Tibial nerve (tissue), 4 donors: ENCODE measurements at regions not wholly inside any gene's neighbourhood (a gene's known extent, or its start where the extent isn't known, plus 50 kb on each side); places are given as distances from the start of the nearest gene placed in this dataset.

ENCODE experiments used
- DNase-seq, 2 donors: peaks; one replicate each; pipeline ENCODE4 v3.0.0-alpha.2; 2019; ENCODE audit warnings: low spot score in 2 of 2
- H3K27ac ChIP-seq, 4 donors: fragments of 200-600 bp; sonication (generic) in 3 of 4; one replicate each; pipeline ENCODE4 v1.5.1; 2017 to 2019; ENCODE audit warnings: mild to moderate bottlenecking in 1 of 4
- H3K27me3 ChIP-seq, 2 donors: fragments of 200-600 bp; sonication (generic) in 1 of 2; one replicate each; pipeline versions ENCODE4 v1.5.1 to v1.6.0; 2017 to 2019
- H3K36me3 ChIP-seq, 3 donors: fragments of 200-600 bp; sonication (generic); one replicate each; pipeline ENCODE4 v1.5.1; 2018 to 2019
- H3K4me1 ChIP-seq, 4 donors: fragments of 200-600 bp; sonication (generic) in 3 of 4; one replicate each; pipeline ENCODE4 v1.5.1; 2017 to 2019
- H3K4me3 ChIP-seq, 4 donors: fragments of 200-600 bp; sonication (generic) in 3 of 4; one replicate each; pipeline ENCODE4 v1.5.1; 2017 to 2019; ENCODE audit warnings: mild to moderate bottlenecking in 1 of 4, moderate library complexity in 1 of 4
- H3K9me3 ChIP-seq, 4 donors: fragments of 200-600 bp; sonication (generic) in 3 of 4; one replicate each; pipeline ENCODE4 v1.5.1; 2017 to 2019
- EP300 ChIP-seq, 2 donors: sonication (generic); formaldehyde crosslinking; IDR thresholded peaks; one replicate each; pipeline ENCODE4 v1.6.1; 2017; ENCODE audit warnings: antibody characterized with exemption in 2 of 2, mild to moderate bottlenecking in 1 of 2
- POLR2A ChIP-seq, 2 donors: fragments of 450-650 bp; IDR thresholded peaks; one replicate each; pipeline ENCODE4 v1.6.1; 2017; ENCODE audit warnings: antibody characterized with exemption in 2 of 2, mild to moderate bottlenecking in 2 of 2, moderate library complexity in 2 of 2
- WGBS, 2 donors: methylation state at CpG; one replicate each; pipeline ENCODE4 v1.1.5; 2018; 5-methylcytosine and 5-hydroxymethylcytosine counted together
- TF ChIP-seq, protein P1 (sequence below), 5 experiments: fragments of 200-600 bp in 3 of 5; fragments of 450-650 bp in 2 of 5; sonication (generic) in 3 of 5; IDR thresholded peaks; one replicate each; pipeline ENCODE4 v1.5.1; 2016 to 2019; ENCODE audit warnings: antibody characterized with exemption in 5 of 5, mild to moderate bottlenecking in 3 of 5, moderate library complexity in 2 of 5

DNA sequence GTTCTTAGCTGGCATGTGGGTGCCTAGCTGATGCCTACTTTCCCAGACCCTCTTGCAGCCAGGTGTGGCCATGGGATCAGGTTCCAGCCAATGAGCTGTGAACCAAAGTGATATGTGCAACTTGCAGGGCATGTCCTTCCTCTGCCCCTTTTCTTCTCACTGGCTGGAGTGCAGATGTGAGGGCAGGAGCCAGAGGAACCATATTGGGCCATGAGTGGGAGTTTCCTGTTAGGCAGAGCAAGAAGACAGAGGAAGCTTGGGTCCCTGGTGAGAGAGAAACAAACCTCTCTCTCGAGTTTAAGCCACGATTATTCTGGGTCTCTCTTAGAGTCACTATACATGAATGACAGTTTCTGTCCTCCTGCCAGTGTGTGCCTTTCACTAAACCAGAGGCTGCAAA, 120.4 kb upstream of the STX18 start:
- H3K36me3 ChIP-seq = peaks cover 0 to 16% (median 0%) of the 10 kb centered on the region in 3 donors
- no peaks in the 10 kb centered on the region for H3K27me3 ChIP-seq
- DNase-seq = no peak
- no peaks in the 10 kb centered on the region for H3K9me3 ChIP-seq
- TF ChIP-seq, protein P1, sequence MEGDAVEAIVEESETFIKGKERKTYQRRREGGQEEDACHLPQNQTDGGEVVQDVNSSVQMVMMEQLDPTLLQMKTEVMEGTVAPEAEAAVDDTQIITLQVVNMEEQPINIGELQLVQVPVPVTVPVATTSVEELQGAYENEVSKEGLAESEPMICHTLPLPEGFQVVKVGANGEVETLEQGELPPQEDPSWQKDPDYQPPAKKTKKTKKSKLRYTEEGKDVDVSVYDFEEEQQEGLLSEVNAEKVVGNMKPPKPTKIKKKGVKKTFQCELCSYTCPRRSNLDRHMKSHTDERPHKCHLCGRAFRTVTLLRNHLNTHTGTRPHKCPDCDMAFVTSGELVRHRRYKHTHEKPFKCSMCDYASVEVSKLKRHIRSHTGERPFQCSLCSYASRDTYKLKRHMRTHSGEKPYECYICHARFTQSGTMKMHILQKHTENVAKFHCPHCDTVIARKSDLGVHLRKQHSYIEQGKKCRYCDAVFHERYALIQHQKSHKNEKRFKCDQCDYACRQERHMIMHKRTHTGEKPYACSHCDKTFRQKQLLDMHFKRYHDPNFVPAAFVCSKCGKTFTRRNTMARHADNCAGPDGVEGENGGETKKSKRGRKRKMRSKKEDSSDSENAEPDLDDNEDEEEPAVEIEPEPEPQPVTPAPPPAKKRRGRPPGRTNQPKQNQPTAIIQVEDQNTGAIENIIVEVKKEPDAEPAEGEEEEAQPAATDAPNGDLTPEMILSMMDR (IDR thresholded peaks at IDR 0.05) = no peak
- TF ChIP-seq POLR2A (IDR thresholded peaks at IDR 0.05) (no peak), EP300 (IDR thresholded peaks at IDR 0.05) (no peak)
- H3K4me3 ChIP-seq = no peak overlapping the region
- H3K4me1 ChIP-seq = peaks cover 0 to 7% (median 0%) of the 10 kb centered on the region in 4 donors
- WGBS, 2 donors = 69 to 73% methylated on average over 2 of the region's 2 CpGs
- no peak overlapping the region for H3K27ac ChIP-seq

DNA sequence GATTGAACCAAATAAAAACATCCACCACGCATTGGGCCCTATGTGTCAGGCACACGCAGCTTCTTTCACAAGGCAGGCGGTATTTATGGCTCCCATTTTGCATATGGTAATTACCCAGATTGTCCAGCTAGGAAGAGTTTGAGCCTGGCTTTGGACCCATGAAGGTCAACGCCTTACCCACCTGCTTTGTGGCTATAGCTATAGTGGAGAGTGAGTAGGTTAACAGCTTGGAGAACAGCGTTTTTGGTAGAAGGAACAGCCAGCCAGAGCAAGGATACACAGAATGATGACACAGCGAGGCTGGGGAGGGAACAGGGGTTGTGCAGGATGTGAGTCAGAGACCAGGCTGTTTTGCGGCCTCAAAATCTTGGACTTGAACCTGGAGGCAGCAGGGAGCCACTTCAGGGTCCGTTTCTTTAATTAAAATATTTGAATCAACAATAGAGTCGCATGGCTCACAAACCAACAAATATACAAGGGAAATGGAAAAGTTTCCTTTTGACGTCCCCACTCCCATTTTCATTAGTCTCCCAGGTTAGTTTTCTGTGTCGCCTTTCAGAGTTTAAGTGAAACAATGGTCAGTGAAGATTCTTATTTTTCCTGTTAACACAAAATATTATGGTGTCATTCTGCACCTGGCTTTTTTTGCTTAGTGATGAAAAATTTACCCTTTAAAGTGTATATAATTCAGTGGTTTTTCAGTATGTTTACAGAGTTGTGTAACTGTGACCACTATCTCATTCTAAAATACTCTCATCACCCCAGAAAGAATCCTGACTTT, 118.2 kb upstream of the STX18 start:
- DNase-seq = no peak
- 83 to 84% methylated on average over 11 of the region's 11 CpGs for WGBS, 2 donors
- Histone ChIP-seq H3K27me3 (no peaks in the 10 kb centered on the region), H3K4me1 (no peaks in the 10 kb centered on the region), H3K27ac (no peak overlapping the region), H3K4me3 (no peak overlapping the region), H3K36me3 (peaks cover 0 to 16% (median 0%) of the 10 kb centered on the region in 3 donors), H3K9me3 (no peaks in the 10 kb centered on the region)
- no peak for TF ChIP-seq EP300 (IDR thresholded peaks at IDR 0.05)
- TF ChIP-seq POLR2A (IDR thresholded peaks at IDR 0.05) = no peak
- TF ChIP-seq, protein P1 (IDR thresholded peaks at IDR 0.05) = no peak

DNA sequence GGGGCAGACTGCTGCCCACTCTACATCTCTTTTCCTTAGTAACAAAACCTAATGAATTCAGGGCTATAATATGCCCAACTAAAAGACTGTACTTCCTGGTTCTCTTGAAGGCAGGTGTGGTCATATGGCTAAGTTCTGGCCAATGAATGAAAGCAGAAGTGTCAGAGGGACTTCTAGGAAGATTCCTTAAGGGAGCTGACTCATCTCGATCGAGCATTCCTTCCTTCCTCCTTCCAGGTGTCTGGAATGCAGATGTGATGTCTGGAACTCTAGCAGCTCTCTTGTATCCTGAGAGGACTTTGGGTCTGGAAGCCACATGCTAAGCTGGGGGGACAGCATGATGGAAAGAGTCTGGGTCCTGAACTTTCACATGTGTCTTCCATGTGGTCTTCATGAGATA, 116.2 kb upstream of the STX18 start:
- H3K4me1 ChIP-seq = no peaks in the 10 kb centered on the region
- DNase-seq = no peak
- peaks cover 0 to 19% (median 0%) of the 10 kb centered on the region in 3 donors for H3K36me3 ChIP-seq
- no peaks in the 10 kb centered on the region for H3K27me3 ChIP-seq
- WGBS, 2 donors = 87 to 94% methylated on average over 2 of the region's 2 CpGs
- H3K4me3 ChIP-seq = no peak overlapping the region
- H3K9me3 ChIP-seq = no peaks in the 10 kb centered on the region
- TF ChIP-seq, protein P1 (IDR thresholded peaks at IDR 0.05) = no peak
- TF ChIP-seq POLR2A (IDR thresholded peaks at IDR 0.05) (no peak), EP300 (IDR thresholded peaks at IDR 0.05) (no peak)
- no peak overlapping the region for H3K27ac ChIP-seq

DNA sequence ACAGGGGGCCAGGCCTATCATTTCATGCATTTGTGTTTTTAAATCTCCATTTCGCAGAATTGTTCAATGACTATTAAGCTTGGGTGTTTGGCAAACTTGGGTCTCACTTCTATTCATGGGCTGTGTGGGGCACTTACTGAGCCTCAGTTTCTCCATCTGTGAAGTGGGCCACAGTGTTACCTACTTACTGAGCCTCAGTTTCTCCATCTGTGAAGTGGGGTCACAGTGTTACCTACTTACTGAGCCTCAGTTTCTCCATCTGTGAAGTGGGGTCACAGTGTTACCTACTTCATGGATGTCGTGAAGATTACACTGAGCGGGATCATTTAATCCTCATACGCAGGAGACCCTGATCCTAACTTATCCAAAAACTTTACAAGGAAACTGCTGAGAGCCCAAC, 115.1 kb upstream of the STX18 start:
- TF ChIP-seq, protein P1 (IDR thresholded peaks at IDR 0.05) = no peak
- TF ChIP-seq EP300 (IDR thresholded peaks at IDR 0.05) = no peak
- no peak for TF ChIP-seq POLR2A (IDR thresholded peaks at IDR 0.05)
- Histone ChIP-seq H3K27ac (no peak overlapping the region), H3K9me3 (no peaks in the 10 kb centered on the region), H3K27me3 (no peaks in the 10 kb centered on the region), H3K4me1 (no peaks in the 10 kb centered on the region), H3K4me3 (no peak overlapping the region), H3K36me3 (peaks cover 0 to 25% (median 0%) of the 10 kb centered on the region in 3 donors)
- 95 to 96% methylated on average over 4 of the region's 4 CpGs for WGBS, 2 donors
- DNase-seq = no peak

DNA sequence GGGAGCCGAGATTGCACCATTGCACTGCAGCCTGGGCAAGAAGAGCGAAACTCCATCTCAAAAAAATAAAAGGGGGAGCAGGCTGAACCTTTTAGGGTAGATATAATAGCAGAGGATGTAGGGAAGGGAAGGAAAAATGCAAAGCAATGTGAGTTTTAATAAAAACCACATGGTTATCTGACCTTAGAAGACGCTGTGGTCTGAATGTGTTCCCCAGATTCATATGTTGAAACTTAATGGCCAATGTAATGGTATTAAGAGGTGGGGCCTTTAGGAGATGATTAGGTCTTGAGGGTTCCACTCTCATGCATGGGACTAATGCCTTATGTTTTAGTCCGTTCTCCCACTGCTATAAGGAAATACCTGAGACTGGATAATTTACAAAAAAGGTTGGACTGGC, 114.1 kb upstream of the STX18 start:
- peaks cover 0 to 29% (median 0%) of the 10 kb centered on the region in 3 donors for H3K36me3 ChIP-seq
- no peak overlapping the region for H3K27ac ChIP-seq
- H3K4me3 ChIP-seq = no peak overlapping the region
- no peak for DNase-seq
- 86 to 94% methylated on average over 4 of the region's 4 CpGs for WGBS, 2 donors
- H3K9me3 ChIP-seq = no peaks in the 10 kb centered on the region
- no peaks in the 10 kb centered on the region for H3K27me3 ChIP-seq
- no peaks in the 10 kb centered on the region for H3K4me1 ChIP-seq
- TF ChIP-seq, protein P1 (IDR thresholded peaks at IDR 0.05) = no peak
- TF ChIP-seq POLR2A (IDR thresholded peaks at IDR 0.05) (no peak), EP300 (IDR thresholded peaks at IDR 0.05) (no peak)
